BJ (cell line): ENCODE measurements at regions not wholly inside any gene's neighbourhood (a gene's known extent, or its start where the extent isn't known, plus 50 kb on each side); places are given as distances from the start of the nearest gene placed in this dataset.

Experiments used
- CTCF ChIA-PET: fragments of 350-600 bp; formaldehyde crosslinking; extraction: SDS; loops from one replicate; lab custom pipeline; 2021; ENCODE audit warnings: antibody characterized with exemption, inconsistent platforms; lab: Yijun Ruan, JAX
- POLR2A ChIA-PET: fragments of 300-600 bp; sonication (Branson Sonifier 250); formaldehyde crosslinking; extraction: SDS; loops from one replicate; lab custom pipeline; 2021; ENCODE audit warnings: antibody characterized with exemption; lab: Charles Lee
- DNase-seq: peaks from one replicate; pipeline ENCODE4 v3.0.0-alpha.2; 2011; ENCODE audit warnings: low read depth
- H3K27me3 ChIP-seq: 2 replicates; pipeline ENCODE4 v1.6.0; 2011; ENCODE audit warnings: low read length; ENCODE audit not compliant: control insufficient read depth, insufficient read depth
- H3K36me3 ChIP-seq: 2 replicates; pipeline ENCODE4 v1.5.1; 2011; ENCODE audit warnings: low read length; ENCODE audit not compliant: control insufficient read depth, insufficient read depth
- H3K4me3 ChIP-seq: 2 replicates; pipeline ENCODE4 v1.5.1; 2011; ENCODE audit warnings: low read depth, mild to moderate bottlenecking, control low read depth, low read length
- CTCF ChIP-seq: IDR thresholded peaks from 2 replicates; pipeline ENCODE4 v1.5.1; 2011; ENCODE audit warnings: low read depth, mild to moderate bottlenecking, control low read depth, inconsistent platforms, low read length, moderate library complexity; ENCODE audit not compliant: insufficient read depth

GRCh38 chr5:24864244-24864643 lies 219.5 kb upstream of the CDH10 start:
- H3K36me3 ChIP-seq = no peaks in the 10 kb centered on the region
- no peaks in the 10 kb centered on the region for H3K27me3 ChIP-seq
- POLR2A ChIA-PET = no interaction called here
- CTCF ChIA-PET = no interaction called here
- DNase-seq = no peak
- no peak overlapping the region for H3K4me3 ChIP-seq
- no peak for TF ChIP-seq CTCF

- Histone ChIP-seq H3K27me3 (no peaks in the 10 kb centered on the region), H3K36me3 (no peaks in the 10 kb centered on the region), H3K4me3 (no peak overlapping the region)
- TF ChIP-seq CTCF = no peak
- ChIA-PET CTCF (no interaction called here), POLR2A (no interaction called here)
- DNase-seq = no peak
Observed at GRCh38 chr5:24862117-24862516, 217.3 kb upstream of the CDH10 start.

GRCh38 chr5:24855485-24855884 lies 210.7 kb upstream of the CDH10 start:
- ChIA-PET CTCF (no interaction called here), POLR2A (no interaction called here)
- TF ChIP-seq CTCF = no peak
- no peak for DNase-seq
- Histone ChIP-seq H3K27me3 (no peaks in the 10 kb centered on the region), H3K36me3 (no peaks in the 10 kb centered on the region), H3K4me3 (no peak overlapping the region)

- POLR2A ChIA-PET = no interaction called here
- no peak for TF ChIP-seq CTCF
- DNase-seq = no peak
- Histone ChIP-seq H3K27me3 (no peaks in the 10 kb centered on the region), H3K36me3 (no peaks in the 10 kb centered on the region), H3K4me3 (no peak overlapping the region)
- CTCF ChIA-PET = no interaction called here
Observed at GRCh38 chr5:24854850-24855249, 210.1 kb upstream of the CDH10 start.

GRCh38 chr5:24854350-24854749 lies 209.6 kb upstream of the CDH10 start:
- Histone ChIP-seq H3K36me3 (no peaks in the 10 kb centered on the region), H3K27me3 (no peaks in the 10 kb centered on the region), H3K4me3 (no peak overlapping the region)
- POLR2A ChIA-PET = no interaction called here
- DNase-seq = no peak
- CTCF ChIA-PET = no interaction called here
- TF ChIP-seq CTCF = no peak
